ENCODE measurements at regions not wholly inside any gene's neighbourhood (a gene's known extent, or its start where the extent isn't known, plus 50 kb on each side); places are given as distances from the start of the nearest gene placed in this dataset.

GRCh38 chr5:7190712-7191250 is 205.2 kb upstream of the ADCY2 start:
- TF ChIP-seq CTCF (IDR thresholded peaks at IDR 0.05) (no peak), EP300 (IDR thresholded peaks at IDR 0.05) (no peak), POLR2AphosphoS5 (IDR thresholded peaks at IDR 0.05) (no peak)

Measured in suprapubic skin (tissue), 4 donors.